Activated T-helper 1 cell treated with anti-CD3 and anti-CD28 coated beads, Interleukin-12 subunit alpha, Interleukin-12 subunit beta, Interleukin-2, Interleukin-4 antibody, amounts not matched to agents 30 ng/mL and 10 ng/mL and 1 ng/mL, durations not matched to agents 14 hours and 24 hours and 36 hours (primary cell): ENCODE measurements at regions not wholly inside any gene's neighbourhood (a gene's known extent, or its start where the extent isn't known, plus 50 kb on each side); places are given as distances from the start of the nearest gene placed in this dataset.

Experiments used
- DNase-seq: peaks from one replicate; pipeline ENCODE4 v3.0.0; 2021; ENCODE audit warnings: low spot score
- H3K27ac Mint-ChIP-seq: one replicate; pipeline ENCODE4 v1.8.0; 2021; ENCODE audit warnings: mild to moderate bottlenecking, mixed read lengths
- H3K27me3 Mint-ChIP-seq: one replicate; pipeline ENCODE4 v1.8.0; 2022; ENCODE audit warnings: mild to moderate bottlenecking, moderate library complexity, mixed read lengths; ENCODE audit not compliant: insufficient read depth
- H3K36me3 Mint-ChIP-seq: one replicate; pipeline ENCODE4 v1.8.0; 2021; ENCODE audit warnings: low read depth, mixed read lengths
- H3K4me1 Mint-ChIP-seq: one replicate; pipeline ENCODE4 v1.8.0; 2021; ENCODE audit warnings: low read depth, mixed read lengths
- H3K4me3 Mint-ChIP-seq: one replicate; pipeline ENCODE4 v1.8.0; 2021; ENCODE audit warnings: mild to moderate bottlenecking, moderate library complexity, mixed read lengths
- H3K9me3 Mint-ChIP-seq: one replicate; pipeline ENCODE4 v1.8.0; 2021; ENCODE audit warnings: mixed read lengths
- intact Hi-C: fragments of 100-400 bp; cut with micrococcal nuclease; formaldehyde crosslinking; loops from one replicate; pipeline ENCODE4 v1.15.1; 2024

- Mint-ChIP-seq H3K9me3 (peaks cover 20% of the 10 kb centered on the region), H3K27me3 (no peaks in the 10 kb centered on the region), H3K27ac (no peak overlapping the region), H3K36me3 (no peaks in the 10 kb centered on the region), H3K4me3 (no peak overlapping the region), H3K4me1 (no peaks in the 10 kb centered on the region)
- intact Hi-C loops: no loop called here
- DNase-seq: no peak
These were observed 468.5 kb upstream of the MIS18BP1 start for GRCh38 chr14:45721472-45721871.

GRCh38 chr14:45716572-45716971, 463.6 kb upstream of the MIS18BP1 start:
- Mint-ChIP-seq H3K4me1 (no peaks in the 10 kb centered on the region), H3K27ac (no peak overlapping the region), H3K36me3 (no peaks in the 10 kb centered on the region), H3K9me3 (peaks cover 34% of the 10 kb centered on the region), H3K27me3 (no peaks in the 10 kb centered on the region), H3K4me3 (no peak overlapping the region)
- intact Hi-C loops: no loop called here
- no peak for DNase-seq

GRCh38 chr14:45715946-45716345, 462.9 kb upstream of the MIS18BP1 start:
- no peak for DNase-seq
- Mint-ChIP-seq H3K9me3 (peaks cover 34% of the 10 kb centered on the region), H3K27me3 (no peaks in the 10 kb centered on the region), H3K4me3 (no peak overlapping the region), H3K36me3 (no peaks in the 10 kb centered on the region), H3K4me1 (no peaks in the 10 kb centered on the region), H3K27ac (no peak overlapping the region)
- intact Hi-C loops: no loop called here

- DNase-seq: no peak
- Mint-ChIP-seq H3K27me3 (no peaks in the 10 kb centered on the region), H3K27ac (no peak overlapping the region), H3K4me1 (no peaks in the 10 kb centered on the region), H3K36me3 (no peaks in the 10 kb centered on the region), H3K9me3 (peaks cover 16% of the 10 kb centered on the region), H3K4me3 (no peak overlapping the region)
- intact Hi-C loops: no loop called here
These were observed 456.5 kb upstream of the MIS18BP1 start for GRCh38 chr14:45709541-45709940.

- intact Hi-C loops: loop anchor here (2.0 kb wide), 1 partner anchor 77 kb away; no protein-coding TSS in a partner anchor
- DNase-seq: no peak
- no peaks in the 10 kb centered on the region for H3K27me3 Mint-ChIP-seq
- H3K4me3 Mint-ChIP-seq: no peak overlapping the region
- no peak overlapping the region for H3K27ac Mint-ChIP-seq
- H3K4me1 Mint-ChIP-seq: no peaks in the 10 kb centered on the region
- H3K9me3 Mint-ChIP-seq: peaks cover 11% of the 10 kb centered on the region
- no peaks in the 10 kb centered on the region for H3K36me3 Mint-ChIP-seq
These were observed 453.0 kb upstream of the MIS18BP1 start for GRCh38 chr14:45705940-45706534.

- H3K9me3 Mint-ChIP-seq: peaks cover 26% of the 10 kb centered on the region
- H3K4me3 Mint-ChIP-seq: no peak overlapping the region
- DNase-seq: no peak
- intact Hi-C loops: no loop called here
- no peaks in the 10 kb centered on the region for H3K4me1 Mint-ChIP-seq
- H3K36me3 Mint-ChIP-seq: no peaks in the 10 kb centered on the region
- no peak overlapping the region for H3K27ac Mint-ChIP-seq
- H3K27me3 Mint-ChIP-seq: no peaks in the 10 kb centered on the region
These were observed 446.5 kb upstream of the MIS18BP1 start for GRCh38 chr14:45699471-45699870.

- H3K4me1 Mint-ChIP-seq: no peaks in the 10 kb centered on the region
- H3K27me3 Mint-ChIP-seq: no peaks in the 10 kb centered on the region
- no peak overlapping the region for H3K4me3 Mint-ChIP-seq
- H3K36me3 Mint-ChIP-seq: no peaks in the 10 kb centered on the region
- intact Hi-C loops: no loop called here
- peaks cover 31% of the 10 kb centered on the region for H3K9me3 Mint-ChIP-seq
- DNase-seq: no peak
- no peak overlapping the region for H3K27ac Mint-ChIP-seq
These were observed 445.6 kb upstream of the MIS18BP1 start for GRCh38 chr14:45698462-45699134.

- H3K27me3 Mint-ChIP-seq: no peaks in the 10 kb centered on the region
- H3K27ac Mint-ChIP-seq: no peak overlapping the region
- no peaks in the 10 kb centered on the region for H3K4me1 Mint-ChIP-seq
- no peak overlapping the region for H3K4me3 Mint-ChIP-seq
- intact Hi-C loops: no loop called here
- no peaks in the 10 kb centered on the region for H3K36me3 Mint-ChIP-seq
- DNase-seq: no peak
- peaks cover 49% of the 10 kb centered on the region for H3K9me3 Mint-ChIP-seq
These were observed 433.8 kb upstream of the MIS18BP1 start for GRCh38 chr14:45686771-45687170.

GRCh38 chr14:45680531-45680930, 427.5 kb upstream of the MIS18BP1 start:
- H3K27ac Mint-ChIP-seq: no peak overlapping the region
- peaks cover 14% of the 10 kb centered on the region for H3K9me3 Mint-ChIP-seq
- DNase-seq: no peak
- intact Hi-C loops: no loop called here
- no peak overlapping the region for H3K4me3 Mint-ChIP-seq
- H3K36me3 Mint-ChIP-seq: no peaks in the 10 kb centered on the region
- no peaks in the 10 kb centered on the region for H3K27me3 Mint-ChIP-seq
- no peaks in the 10 kb centered on the region for H3K4me1 Mint-ChIP-seq

GRCh38 chr14:45679853-45680252, 426.9 kb upstream of the MIS18BP1 start:
- Mint-ChIP-seq H3K27ac (no peak overlapping the region), H3K9me3 (peaks cover 14% of the 10 kb centered on the region), H3K27me3 (no peaks in the 10 kb centered on the region), H3K36me3 (no peaks in the 10 kb centered on the region), H3K4me3 (no peak overlapping the region), H3K4me1 (no peaks in the 10 kb centered on the region)
- intact Hi-C loops: no loop called here
- DNase-seq: no peak

- Mint-ChIP-seq H3K9me3 (peaks cover 15% of the 10 kb centered on the region), H3K36me3 (no peaks in the 10 kb centered on the region), H3K4me3 (no peak overlapping the region), H3K27me3 (no peaks in the 10 kb centered on the region), H3K4me1 (no peaks in the 10 kb centered on the region), H3K27ac (no peak overlapping the region)
- intact Hi-C loops: no loop called here
- DNase-seq: no peak
These were observed 425.2 kb upstream of the MIS18BP1 start for GRCh38 chr14:45678163-45678562.

- H3K27ac Mint-ChIP-seq: no peak overlapping the region
These were observed 420.4 kb upstream of the MIS18BP1 start for GRCh38 chr14:45673420-45673819.

GRCh38 chr14:45664668-45665356, 411.8 kb upstream of the MIS18BP1 start:
- H3K27me3 Mint-ChIP-seq: no peaks in the 10 kb centered on the region
- H3K4me1 Mint-ChIP-seq: no peaks in the 10 kb centered on the region
- intact Hi-C loops: no loop called here
- no peak for DNase-seq
- no peak overlapping the region for H3K4me3 Mint-ChIP-seq
- H3K27ac Mint-ChIP-seq: no peak overlapping the region
- H3K9me3 Mint-ChIP-seq: peaks cover 48% of the 10 kb centered on the region
- no peaks in the 10 kb centered on the region for H3K36me3 Mint-ChIP-seq

More at GRCh38 chr14:45673420-45673819, 420.4 kb upstream of the MIS18BP1 start:
- intact Hi-C loops: no loop called here
- Mint-ChIP-seq H3K27me3 (no peaks in the 10 kb centered on the region), H3K9me3 (peaks cover 14% of the 10 kb centered on the region), H3K4me3 (no peak overlapping the region), H3K4me1 (no peaks in the 10 kb centered on the region), H3K36me3 (no peaks in the 10 kb centered on the region)
- DNase-seq: no peak
